ENCODE measurements at regions not wholly inside any gene's neighbourhood (a gene's known extent, or its start where the extent isn't known, plus 50 kb on each side); places are given as distances from the start of the nearest gene placed in this dataset.
"Not testable (repeated sequence)": the region's sequence is repeated elsewhere in the genome, so short reads cannot be mapped to it uniquely, and the experiment has no call there.

- no peak for DNase-seq (ENCODE audit: low read depth in 2 of 2)
Observed at GRCh38 chr5:108459769-108460168, 77.9 kb upstream of the FBXL17 start.

GRCh38 chr5:108451269-108451668 lies 69.4 kb upstream of the FBXL17 start:
- DNase-seq (ENCODE audit: low read depth in 2 of 2): no peak

GRCh38 chr5:108444130-108444529 lies 62.2 kb upstream of the FBXL17 start:
- not testable (repeated sequence) for DNase-seq (ENCODE audit: low read depth in 2 of 2)

GRCh38 chr5:108442063-108442651 lies 60.3 kb upstream of the FBXL17 start:
- DNase-seq (ENCODE audit: low read depth in 2 of 2): not testable (repeated sequence)

GRCh38 chr5:108437425-108437824 lies 55.5 kb upstream of the FBXL17 start:
- DNase-seq (ENCODE audit: low read depth in 2 of 2): no peak

GRCh38 chr5:108436696-108437095 lies 54.8 kb upstream of the FBXL17 start:
- no peak for DNase-seq (ENCODE audit: low read depth in 2 of 2)

GRCh38 chr5:108433600-108433999 lies 51.7 kb upstream of the FBXL17 start:
- no peak for DNase-seq (ENCODE audit: low read depth in 2 of 2)

- DNase-seq (ENCODE audit: low read depth in 2 of 2): no peak
Observed at GRCh38 chr5:108432024-108432423, 50.1 kb upstream of the FBXL17 start.
